SK-N-SH treated with all-trans-retinoic acid at 6 μM for 48 hours (cell line): ENCODE measurements at regions not wholly inside any gene's neighbourhood (a gene's known extent, or its start where the extent isn't known, plus 50 kb on each side); places are given as distances from the start of the nearest gene placed in this dataset.

Experiments used
- ARNTL ChIP-seq: fragments of 450-650 bp; formaldehyde crosslinking; IDR thresholded peaks from 2 replicates; pipeline ENCODE4 v1.5.0; 2020; ENCODE audit warnings: low read depth, mild to moderate bottlenecking, moderate library complexity, borderline replicate concordance
- CREB5 ChIP-seq: fragments of 250-450 bp; sonication (Bioruptor Pico); IDR thresholded peaks from 2 replicates; pipeline ENCODE4 v1.5.1; 2020; ENCODE audit warnings: low read depth, mild to moderate bottlenecking, moderate library complexity
- GLIS3 ChIP-seq: fragments of 250-450 bp; sonication (Bioruptor Pico); IDR thresholded peaks from 2 replicates; pipeline ENCODE4 v1.5.0; 2020; ENCODE audit warnings: mild to moderate bottlenecking, moderate library complexity
- ISL1 ChIP-seq: fragments of 250-450 bp; sonication (Bioruptor Pico); IDR thresholded peaks from 2 replicates; pipeline ENCODE4 v2.1.2; 2022; ENCODE audit warnings: mild to moderate bottlenecking, moderate library complexity
- OSR1 ChIP-seq: fragments of 250-450 bp; sonication (Bioruptor Pico); IDR thresholded peaks from 2 replicates; pipeline ENCODE4 v1.8.0; 2022; ENCODE audit warnings: moderate library complexity, mild to moderate bottlenecking, inconsistent platforms
- PATZ1 ChIP-seq: fragments of 250-450 bp; sonication (Bioruptor Pico); IDR thresholded peaks from 2 replicates; pipeline ENCODE4 v1.8.0; 2020; ENCODE audit warnings: mild to moderate bottlenecking, moderate library complexity, borderline replicate concordance
- PPARA ChIP-seq: fragments of 250-450 bp; sonication (Bioruptor Pico); IDR thresholded peaks from 2 replicates; pipeline ENCODE4 v1.5.0; 2020; ENCODE audit warnings: mild to moderate bottlenecking, borderline replicate concordance
- RARB ChIP-seq: fragments of 250-450 bp; sonication (Bioruptor Pico); IDR thresholded peaks from 2 replicates; pipeline ENCODE4 v1.8.0; 2021; ENCODE audit warnings: mild to moderate bottlenecking, moderate library complexity
- TOX ChIP-seq: fragments of 250-450 bp; sonication (Bioruptor Pico); IDR thresholded peaks from 2 replicates; pipeline ENCODE4 v1.8.0; 2021; ENCODE audit warnings: mild to moderate bottlenecking, moderate library complexity, borderline replicate concordance
- ZFP3 ChIP-seq: fragments of 250-450 bp; sonication (Bioruptor Pico); IDR thresholded peaks from 2 replicates; pipeline ENCODE4 v1.5.0; 2020; ENCODE audit warnings: mild to moderate bottlenecking, moderate library complexity
- ZFP30 ChIP-seq: fragments of 450-650 bp; formaldehyde crosslinking; IDR thresholded peaks from 2 replicates; pipeline ENCODE4 v1.5.0; 2022; ENCODE audit warnings: mild to moderate bottlenecking, moderate library complexity
- ZNF565 ChIP-seq: fragments of 450-650 bp; formaldehyde crosslinking; conservative IDR thresholded peaks from 2 replicates; pipeline ENCODE4 v1.5.0; 2020; ENCODE audit warnings: low read depth, mild to moderate bottlenecking, moderate library complexity

- TF ChIP-seq ZFP3 (CRISPR knock-in tag) (no peak), RARB (CRISPR knock-in tag) (no peak), ARNTL (no peak), ISL1 (CRISPR knock-in tag) (no peak), PPARA (CRISPR knock-in tag) (no peak), OSR1 (CRISPR knock-in tag) (no peak), TOX (no peak), ZFP30 (CRISPR knock-in tag) (no peak), PATZ1 (CRISPR knock-in tag) (no peak), CREB5 (CRISPR knock-in tag) (no peak), ZNF565 (CRISPR knock-in tag) (no peak), GLIS3 (CRISPR knock-in tag) (no peak)
These were observed 104.6 kb upstream of the RMDN2 start for GRCh38 chr2:37820471-37820986.
